Upper lobe of right lung (tissue), 1 donor: ENCODE measurements at regions not wholly inside any gene's neighbourhood (a gene's known extent, or its start where the extent isn't known, plus 50 kb on each side); places are given as distances from the start of the nearest gene placed in this dataset. TPM values are rescaled to one million over a fixed set of nuclear protein-coding genes. Genes with fewer than 3 reads are reported as not detected.

Source experiments
- ATAC-seq: fragments of 200-7000 bp; cut with Tn5 transposase; one replicate; pipeline ENCODE4 v1.9.1; 2020; ENCODE audit warnings: mild to moderate bottlenecking, moderate library complexity
- DNase-seq: peaks from one replicate; pipeline ENCODE4 v3.0.0-alpha.2; 2020
- H3K27ac ChIP-seq: fragments of 200-600 bp; one replicate; pipeline ENCODE4 v1.8.0; 2022
- H3K27me3 ChIP-seq: fragments of 200-600 bp; one replicate; pipeline ENCODE4 v1.8.0; 2022; ENCODE audit warnings: mild to moderate bottlenecking
- H3K36me3 ChIP-seq: fragments of 200-600 bp; one replicate; pipeline ENCODE4 v1.8.0; 2022
- H3K4me1 ChIP-seq: fragments of 200-600 bp; one replicate; pipeline ENCODE4 v1.8.0; 2022
- H3K4me3 ChIP-seq: fragments of 200-600 bp; one replicate; pipeline ENCODE4 v1.8.0; 2022; ENCODE audit warnings: mild to moderate bottlenecking
- H3K9me3 ChIP-seq: fragments of 200-600 bp; one replicate; pipeline ENCODE4 v1.8.0; 2022
- intact Hi-C: fragments of 100-400 bp; cut with DNase I; formaldehyde crosslinking; loops from one replicate; pipeline ENCODE4 v1.11.0; 2022
- microRNA-seq: library from miRNA; unstranded; fragments of <30 nt; microRNA quantifications from one replicate; pipeline ENCODE4 v1.2.0, GENCODE V29; 2020; ENCODE audit warnings: borderline microRNAs expressed
- TF ChIP-seq, protein P1 (sequence below): fragments of 200-600 bp; IDR thresholded peaks from one replicate; pipeline ENCODE4 v1.8.0; 2022; ENCODE audit warnings: antibody characterized with exemption
- donor health status: DM: no; HTN: yes; CAD: no; lungs with severe emphysema.

DNA sequence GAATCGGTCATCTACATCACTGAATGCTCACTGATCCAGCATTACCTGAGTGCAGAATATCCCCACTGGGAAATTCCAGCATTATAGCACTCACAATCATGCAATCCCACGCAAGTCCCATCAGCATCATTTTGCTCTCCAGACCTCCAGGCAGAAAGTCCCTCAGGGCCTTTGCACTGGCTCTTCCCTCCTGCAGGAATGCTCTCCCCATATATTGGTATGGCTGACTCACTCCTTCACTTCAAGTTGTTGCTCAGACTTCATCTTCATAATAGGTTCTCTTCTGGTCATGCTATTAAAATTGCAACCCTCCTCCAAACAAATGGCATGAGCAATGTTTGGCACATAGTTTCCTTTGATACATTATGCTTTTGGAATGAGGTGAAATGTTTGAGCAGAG, 64.7 kb upstream of the CELF4 start:
- Histone ChIP-seq H3K27ac (no peak overlapping the region), H3K36me3 (no peaks in the 10 kb centered on the region), H3K27me3 (no peaks in the 10 kb centered on the region), H3K4me1 (no peaks in the 10 kb centered on the region), H3K9me3 (no peaks in the 10 kb centered on the region), H3K4me3 (no peak overlapping the region)
- ATAC-seq (no peak), DNase-seq (no peak)
- intact Hi-C loops: no loop called here
- TF ChIP-seq, protein P1, sequence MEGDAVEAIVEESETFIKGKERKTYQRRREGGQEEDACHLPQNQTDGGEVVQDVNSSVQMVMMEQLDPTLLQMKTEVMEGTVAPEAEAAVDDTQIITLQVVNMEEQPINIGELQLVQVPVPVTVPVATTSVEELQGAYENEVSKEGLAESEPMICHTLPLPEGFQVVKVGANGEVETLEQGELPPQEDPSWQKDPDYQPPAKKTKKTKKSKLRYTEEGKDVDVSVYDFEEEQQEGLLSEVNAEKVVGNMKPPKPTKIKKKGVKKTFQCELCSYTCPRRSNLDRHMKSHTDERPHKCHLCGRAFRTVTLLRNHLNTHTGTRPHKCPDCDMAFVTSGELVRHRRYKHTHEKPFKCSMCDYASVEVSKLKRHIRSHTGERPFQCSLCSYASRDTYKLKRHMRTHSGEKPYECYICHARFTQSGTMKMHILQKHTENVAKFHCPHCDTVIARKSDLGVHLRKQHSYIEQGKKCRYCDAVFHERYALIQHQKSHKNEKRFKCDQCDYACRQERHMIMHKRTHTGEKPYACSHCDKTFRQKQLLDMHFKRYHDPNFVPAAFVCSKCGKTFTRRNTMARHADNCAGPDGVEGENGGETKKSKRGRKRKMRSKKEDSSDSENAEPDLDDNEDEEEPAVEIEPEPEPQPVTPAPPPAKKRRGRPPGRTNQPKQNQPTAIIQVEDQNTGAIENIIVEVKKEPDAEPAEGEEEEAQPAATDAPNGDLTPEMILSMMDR: no peak

DNA sequence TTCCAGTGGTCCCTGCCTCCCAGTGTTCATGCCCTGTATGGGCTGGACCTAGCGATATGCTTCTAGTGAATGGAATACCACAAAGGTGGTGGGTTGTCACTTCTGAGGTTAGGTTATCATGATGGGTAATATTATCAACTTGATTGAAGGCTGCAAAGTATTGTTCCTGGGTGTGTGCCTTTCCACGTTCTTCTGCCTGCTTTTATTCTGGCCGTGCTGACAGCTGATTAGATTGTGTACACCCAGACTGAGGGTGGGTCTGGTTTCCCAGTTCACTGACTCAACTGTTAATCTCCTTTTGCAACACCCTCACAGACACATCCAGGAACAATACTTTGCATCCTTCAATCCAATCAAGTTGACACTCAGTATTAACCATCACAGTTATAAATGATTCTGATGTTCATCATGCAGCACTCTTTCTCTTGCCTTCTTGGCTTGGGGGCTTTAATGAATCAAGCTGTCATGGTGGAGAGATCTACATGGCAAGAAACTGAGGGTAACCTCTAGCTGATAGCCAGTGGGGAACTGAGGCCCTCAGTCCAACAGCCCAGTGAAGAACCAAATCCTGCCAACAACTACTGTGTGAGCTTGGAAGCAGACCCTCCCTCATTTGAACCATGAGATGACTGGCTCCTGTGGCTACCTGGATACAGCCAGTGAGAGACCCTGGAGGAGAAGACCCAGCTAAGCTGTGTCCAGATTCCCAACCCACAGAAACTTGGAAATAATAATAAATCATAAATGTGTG, 63.0 kb upstream of the CELF4 start:
- H3K27me3 ChIP-seq: no peaks in the 10 kb centered on the region
- H3K27ac ChIP-seq: no peak overlapping the region
- intact Hi-C loops: no loop called here
- DNase-seq (no peak), ATAC-seq (no peak)
- TF ChIP-seq, protein P1: no peak
- no peaks in the 10 kb centered on the region for H3K9me3 ChIP-seq
- H3K4me1 ChIP-seq: no peaks in the 10 kb centered on the region
- H3K4me3 ChIP-seq: no peak overlapping the region
- no peaks in the 10 kb centered on the region for H3K36me3 ChIP-seq

DNA sequence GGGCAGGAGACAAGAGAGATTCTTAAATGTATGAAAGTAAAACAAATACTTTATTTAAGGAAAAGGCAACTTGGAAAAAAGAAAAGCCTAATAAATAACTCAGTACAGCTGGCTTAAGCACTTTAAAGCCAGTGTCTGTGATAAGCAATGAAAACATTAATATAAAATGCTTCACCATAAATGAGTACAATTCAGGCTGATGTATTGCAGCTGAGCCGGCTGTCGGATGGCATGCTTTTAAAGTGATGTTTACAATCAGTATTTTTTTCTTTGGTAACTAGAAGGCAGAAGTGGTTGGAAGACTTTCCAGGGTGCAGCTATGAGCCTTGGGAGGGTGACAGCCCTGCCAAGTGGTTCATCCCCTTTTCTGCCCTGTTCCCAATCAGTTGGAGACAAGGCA, 58.7 kb upstream of the CELF4 start:
- Histone ChIP-seq H3K4me3 (no peak overlapping the region), H3K4me1 (no peaks in the 10 kb centered on the region), H3K27ac (no peak overlapping the region), H3K9me3 (no peaks in the 10 kb centered on the region), H3K36me3 (no peaks in the 10 kb centered on the region), H3K27me3 (no peaks in the 10 kb centered on the region)
- TF ChIP-seq, protein P1: no peak
- intact Hi-C loops: no loop called here
- no peak for DNase-seq
- ATAC-seq: no peak

DNA sequence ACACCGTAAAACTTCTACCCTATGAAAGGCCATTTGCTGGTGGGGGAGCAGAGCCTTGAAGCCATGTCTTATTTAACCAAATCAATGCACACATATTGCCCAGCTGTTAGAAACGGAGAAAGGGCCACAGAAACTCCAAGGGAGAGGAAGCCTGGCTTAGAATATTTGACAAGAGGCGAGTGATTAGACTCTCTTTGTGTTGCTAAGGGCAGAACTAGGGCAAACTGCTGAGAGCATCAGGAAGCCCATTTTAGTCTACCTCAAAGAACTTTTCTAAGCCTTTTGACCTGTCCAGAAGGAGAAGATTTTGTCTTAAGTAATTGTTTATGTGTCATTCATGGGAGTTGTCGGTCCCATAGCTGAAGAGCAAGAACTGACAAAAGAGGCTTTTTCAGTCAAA, 54.4 kb upstream of the CELF4 start:
- Histone ChIP-seq H3K4me1 (no peaks in the 10 kb centered on the region), H3K36me3 (no peaks in the 10 kb centered on the region), H3K9me3 (no peaks in the 10 kb centered on the region), H3K27ac (no peak overlapping the region), H3K27me3 (no peaks in the 10 kb centered on the region), H3K4me3 (no peak overlapping the region)
- ATAC-seq (no peak), DNase-seq (no peak)
- intact Hi-C loops: no loop called here
- TF ChIP-seq, protein P1: no peak

DNA sequence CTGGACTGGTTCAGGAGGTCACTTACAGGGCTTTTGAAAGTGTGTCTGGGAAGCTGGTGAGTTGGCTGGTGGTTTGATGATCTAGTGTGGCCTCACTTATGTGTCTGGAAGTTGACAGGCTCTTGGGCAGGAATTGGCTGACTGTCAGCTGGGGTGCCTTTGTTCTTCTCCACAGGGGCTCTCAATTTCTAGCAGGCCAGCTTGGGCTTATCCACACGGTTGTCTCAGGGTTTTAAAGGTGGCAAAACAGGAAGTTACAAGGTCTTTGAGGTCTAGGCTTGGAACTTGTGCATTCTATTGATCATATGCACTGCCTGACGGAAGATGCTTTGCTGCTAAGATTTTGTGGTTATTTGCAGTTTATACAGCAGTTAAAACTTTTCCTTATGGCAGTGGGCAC, 52.0 kb upstream of the CELF4 start:
- intact Hi-C loops: no loop called here
- no peak overlapping the region for H3K4me3 ChIP-seq
- H3K4me1 ChIP-seq: no peaks in the 10 kb centered on the region
- no peak for ATAC-seq
- H3K27me3 ChIP-seq: no peaks in the 10 kb centered on the region
- no peaks in the 10 kb centered on the region for H3K9me3 ChIP-seq
- TF ChIP-seq, protein P1: no peak
- H3K36me3 ChIP-seq: no peaks in the 10 kb centered on the region
- no peak for DNase-seq
- no peak overlapping the region for H3K27ac ChIP-seq

Small RNA genes lying in the stretch of these regions (microRNA-seq; reads per million reads assigned to microRNA genes)
- gene MIR4318 (not detected), gene MIR5583-1 (not detected), gene MIR5583-2 (not detected), gene MIR924 (not detected)
